GM04503 (cell line): ENCODE measurements at regions not wholly inside any gene's neighbourhood (a gene's known extent, or its start where the extent isn't known, plus 50 kb on each side); places are given as distances from the start of the nearest gene placed in this dataset.

Experiments used
- DNase-seq: peaks from one replicate; pipeline ENCODE4 v3.0.0-alpha.2; 2012; ENCODE audit warnings: low read depth

- DNase-seq = no peak
These were observed 335.0 kb downstream of the TGFB2 start for GRCh38 chr1:218679988-218680748.

DNA sequence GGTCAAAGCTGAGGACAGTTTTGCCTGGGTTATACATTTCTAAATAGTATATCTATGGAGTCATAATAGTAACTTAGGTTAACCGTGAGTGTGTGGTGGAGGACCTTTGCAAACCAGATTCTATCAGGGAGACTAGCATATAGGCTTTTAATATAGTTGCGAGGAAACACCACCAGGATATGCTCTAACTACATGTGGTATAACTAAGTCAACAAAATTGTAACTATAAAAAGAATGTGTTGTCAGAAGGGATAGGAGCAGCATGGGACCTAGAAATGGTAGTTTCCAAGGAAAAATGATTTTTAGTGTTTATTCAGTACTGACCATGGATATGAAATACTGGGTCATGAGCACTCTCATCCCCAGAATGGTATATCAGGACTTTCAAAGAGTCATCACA lies 338.1 kb downstream of the TGFB2 start:
- no peak for DNase-seq

GRCh38 chr1:218686258-218686657 lies 341.1 kb downstream of the TGFB2 start:
- peak; percentile 88 for DNase-seq

- no peak for DNase-seq
These were observed 341.6 kb downstream of the TGFB2 start for GRCh38 chr1:218686761-218687160.

DNA sequence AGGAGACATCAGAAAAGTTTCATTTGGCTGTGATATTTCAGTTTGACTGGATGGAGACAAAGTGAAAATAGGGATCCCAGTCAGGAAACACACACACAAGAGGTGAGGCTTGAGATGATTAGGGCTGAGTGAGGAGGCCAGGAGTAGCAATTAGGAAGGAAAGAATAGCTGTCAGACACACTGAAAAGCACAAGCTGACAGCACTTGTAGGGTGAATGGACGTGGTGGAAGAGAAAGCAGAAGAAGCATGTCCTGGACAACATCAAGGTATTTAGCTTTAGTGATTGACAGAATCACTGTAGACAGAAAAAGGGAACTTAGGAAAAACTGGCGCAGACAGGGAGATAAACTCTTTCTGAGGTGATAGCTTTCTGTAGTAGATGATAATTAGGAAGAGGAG lies 347.7 kb downstream of the TGFB2 start:
- no peak for DNase-seq

DNA sequence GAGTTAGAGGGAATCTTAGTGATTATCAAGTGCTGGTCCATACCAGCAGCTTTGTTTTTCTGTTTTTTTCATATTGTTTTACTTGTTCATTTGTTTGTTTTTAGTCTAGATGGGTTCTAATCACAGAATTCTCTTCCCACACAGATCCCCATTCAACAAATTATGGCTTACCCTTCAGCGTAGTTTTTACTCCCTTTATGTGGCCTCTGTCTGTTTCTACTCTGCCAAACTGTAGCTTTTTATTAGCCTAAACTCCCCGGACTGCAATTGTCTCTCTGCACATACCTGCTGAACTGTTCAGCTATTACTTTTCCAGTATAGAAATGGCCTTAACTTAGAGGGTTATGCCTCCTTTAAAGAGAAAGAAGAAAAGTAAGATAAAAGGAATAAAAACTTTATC lies 348.5 kb downstream of the TGFB2 start:
- DNase-seq = no peak

- no peak for DNase-seq
These were observed 348.9 kb downstream of the TGFB2 start for GRCh38 chr1:218694085-218694484.

GRCh38 chr1:218694636-218695035 lies 349.5 kb downstream of the TGFB2 start:
- DNase-seq = no peak

- no peak for DNase-seq
These were observed 350.4 kb downstream of the TGFB2 start for GRCh38 chr1:218695525-218695924.

- no peak for DNase-seq
These were observed 353.0 kb downstream of the TGFB2 start for GRCh38 chr1:218698141-218698540.

DNA sequence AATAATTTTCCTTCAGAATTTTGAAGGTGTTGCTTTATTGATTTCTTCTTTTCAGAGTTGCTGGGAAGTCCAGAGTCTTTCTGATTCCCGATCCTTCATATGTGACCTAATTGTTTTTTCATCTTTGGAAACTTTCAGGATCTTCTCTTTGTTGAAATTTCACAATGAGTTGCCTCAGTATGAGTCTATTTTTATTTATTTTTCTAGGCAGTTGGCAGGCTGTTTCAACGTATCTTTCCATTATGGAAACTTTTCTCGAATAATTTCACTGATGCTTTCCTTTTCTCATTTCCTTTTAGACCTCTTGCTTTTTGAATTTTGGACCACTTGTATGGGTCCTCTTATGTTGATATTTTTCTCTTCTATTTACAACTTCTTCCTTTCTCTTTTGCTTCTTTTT lies 354.3 kb downstream of the TGFB2 start:
- DNase-seq = no peak

- DNase-seq = no peak
These were observed 354.7 kb downstream of the TGFB2 start for GRCh38 chr1:218699865-218700264.

GRCh38 chr1:218700666-218701065 lies 355.5 kb downstream of the TGFB2 start:
- DNase-seq = no peak

DNA sequence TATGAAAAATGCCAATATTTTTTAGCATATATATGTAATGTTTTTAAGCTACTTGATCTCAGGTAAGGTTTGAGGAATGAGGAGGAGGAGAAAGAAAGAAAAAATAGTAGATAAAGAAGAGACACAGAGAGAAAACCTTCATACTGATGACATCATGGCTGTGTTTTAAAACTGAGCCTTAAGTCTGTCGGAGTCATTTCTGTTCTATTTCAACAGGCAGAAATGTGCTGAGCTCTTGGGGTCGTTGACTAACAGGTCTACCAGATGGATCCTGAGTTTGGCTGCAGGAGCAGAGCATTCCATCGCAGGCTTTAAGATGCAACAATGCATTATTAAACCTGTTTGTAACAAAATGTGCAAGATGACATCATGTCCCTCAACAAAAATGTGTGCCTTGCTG lies 356.0 kb downstream of the TGFB2 start:
- DNase-seq = no peak

- DNase-seq = no peak
These were observed 357.6 kb downstream of the TGFB2 start for GRCh38 chr1:218702775-218703174.

GRCh38 chr1:218703836-218704235 lies 358.7 kb downstream of the TGFB2 start:
- DNase-seq = no peak

GRCh38 chr1:218705391-218705790 lies 360.3 kb downstream of the TGFB2 start:
- DNase-seq = no peak

DNA sequence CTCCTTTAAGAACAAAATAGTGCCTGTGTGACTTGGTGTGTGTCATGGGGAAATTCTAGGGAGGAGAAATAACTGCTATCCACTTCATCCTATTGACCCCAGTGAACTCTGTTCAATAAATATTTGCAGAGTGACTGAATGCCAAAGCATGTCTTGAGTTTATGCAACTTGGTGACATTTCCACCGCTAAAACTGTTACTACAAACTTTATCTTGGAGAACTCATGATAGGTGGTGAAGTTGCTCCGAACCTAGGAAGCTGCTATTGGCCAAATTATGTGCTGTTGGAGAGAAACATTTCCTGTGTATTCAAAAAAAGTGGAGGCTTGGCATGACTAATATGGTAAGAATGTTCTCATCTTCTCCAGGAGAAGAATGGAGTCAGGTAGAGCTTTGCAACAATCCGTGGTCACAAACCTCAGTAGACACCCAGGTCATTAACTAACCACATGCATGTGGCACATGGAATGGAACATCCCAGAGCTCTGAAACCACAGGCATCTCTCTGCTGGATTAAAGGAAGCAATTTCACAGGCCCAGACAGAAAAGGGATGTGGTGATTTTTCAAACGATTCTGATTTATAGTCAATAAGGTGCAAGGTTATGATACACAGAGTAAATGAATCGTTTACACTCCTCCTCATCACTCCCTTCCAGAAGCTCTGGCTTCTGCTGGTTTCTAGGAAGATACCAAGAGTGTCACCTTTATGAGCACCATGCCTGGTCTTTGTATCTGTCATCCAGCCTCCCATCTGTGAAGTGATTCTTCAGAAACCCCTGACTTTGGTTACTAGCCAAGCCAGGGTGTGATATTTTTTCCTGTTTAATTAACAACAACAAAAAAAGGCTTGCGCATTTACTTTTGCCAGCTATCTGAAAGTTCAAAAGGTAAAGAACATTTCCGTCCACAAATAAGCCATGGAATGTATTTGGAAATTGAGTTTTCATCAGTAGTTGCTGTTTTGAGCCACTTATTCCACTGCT lies 361.1 kb downstream of the TGFB2 start:
- peak; percentile 99 for DNase-seq

- DNase-seq = no peak
These were observed 365.9 kb downstream of the TGFB2 start for GRCh38 chr1:218711001-218711400.

DNA sequence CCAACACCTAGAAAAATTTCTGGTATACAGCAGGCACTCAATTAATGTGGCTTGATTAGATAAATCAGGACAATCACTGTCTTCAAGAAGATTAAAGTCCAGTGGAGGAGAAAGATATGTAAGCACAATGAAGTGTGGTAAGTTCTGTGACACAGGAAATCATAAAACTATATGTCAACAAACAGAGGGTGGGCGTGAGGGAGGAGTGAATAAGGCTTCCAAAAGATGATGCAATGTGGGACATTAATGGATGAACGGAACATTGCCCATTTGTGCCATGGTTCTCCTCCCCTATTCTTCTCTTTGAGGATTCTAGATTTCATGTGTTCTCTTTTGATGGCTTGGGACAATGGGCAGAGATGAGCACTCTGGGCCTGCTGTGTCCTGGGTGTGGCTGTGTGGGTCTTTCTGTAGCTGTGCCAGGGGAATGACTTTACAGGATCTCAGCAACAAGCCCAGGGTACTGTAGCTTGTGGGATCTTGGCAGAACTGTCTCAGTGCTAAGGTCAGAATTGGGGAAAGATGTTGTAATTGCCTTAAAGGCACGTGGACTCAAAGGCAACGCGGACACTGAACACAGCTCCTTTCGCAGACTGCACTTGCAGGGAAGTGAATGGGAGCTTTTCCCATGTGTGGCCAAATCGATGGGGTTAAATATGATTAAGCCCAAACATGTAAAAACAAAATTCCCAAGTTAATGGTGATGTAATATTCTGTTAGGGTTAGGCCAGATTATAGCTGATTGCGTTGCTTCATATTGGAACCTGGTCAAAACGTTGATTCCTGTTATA lies 366.9 kb downstream of the TGFB2 start:
- DNase-seq = no peak

DNA sequence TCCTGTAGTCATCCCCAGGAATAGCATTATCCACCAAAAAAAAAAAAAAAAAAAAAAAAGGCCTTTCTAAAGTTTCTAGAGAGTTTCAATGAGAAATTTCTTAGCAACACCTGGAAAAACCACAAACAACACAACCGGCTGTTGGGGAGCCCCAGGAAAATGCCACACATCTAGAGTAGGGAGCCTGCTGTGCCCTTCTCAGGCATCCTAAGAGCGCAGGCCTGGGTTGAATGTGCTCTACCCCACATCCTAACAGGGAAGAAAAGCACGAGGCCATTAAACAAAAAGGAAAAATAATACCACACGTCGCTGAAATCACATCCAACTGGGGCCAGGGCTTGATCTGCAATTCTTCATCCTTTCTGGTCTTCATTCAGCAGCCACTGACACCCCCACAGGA lies 367.5 kb downstream of the TGFB2 start:
- no peak for DNase-seq

DNA sequence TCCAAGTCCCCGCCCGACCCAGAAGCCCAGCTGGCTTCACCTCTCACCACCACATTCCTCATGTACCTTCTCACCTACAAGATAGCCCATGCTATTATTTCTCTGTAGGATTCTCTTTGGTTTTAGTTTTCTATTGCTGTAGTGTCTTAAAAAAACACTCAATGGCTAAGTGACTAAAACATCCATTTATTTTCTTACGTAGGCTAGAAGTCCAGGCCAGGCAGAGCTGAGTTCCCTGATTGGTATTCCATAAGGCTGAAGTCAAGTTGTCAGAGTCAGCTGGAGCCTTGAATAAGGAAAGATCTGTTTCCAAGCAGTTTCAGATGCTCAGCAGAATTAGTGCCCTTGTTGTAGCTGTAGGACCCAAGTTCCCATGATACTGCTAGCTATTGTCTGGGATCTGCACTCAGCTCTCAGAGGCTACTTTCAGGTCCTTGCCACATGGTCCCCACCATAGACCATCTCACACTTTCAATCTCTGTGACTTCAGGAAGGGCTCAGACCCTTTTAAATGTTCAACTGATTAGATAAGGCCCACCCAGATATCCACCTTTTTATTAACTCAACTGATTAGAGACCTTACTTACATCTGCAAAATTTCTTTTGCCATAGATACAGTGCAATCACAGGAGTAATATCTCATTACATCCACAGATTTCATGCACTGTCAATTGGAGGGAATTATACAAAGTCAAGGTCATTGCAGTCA lies 371.0 kb downstream of the TGFB2 start:
- DNase-seq = no peak
